LHCN-M2 (cell line): ENCODE measurements at regions not wholly inside any gene's neighbourhood (a gene's known extent, or its start where the extent isn't known, plus 50 kb on each side); places are given as distances from the start of the nearest gene placed in this dataset.
"Not testable (repeated sequence)": the region's sequence is repeated elsewhere in the genome, so short reads cannot be mapped to it uniquely, and the experiment has no call there.

ENCODE experiments used
- DNase-seq: peaks from one replicate; pipeline ENCODE4 v3.0.0-alpha.2; 2012; ENCODE audit warnings: low read depth

GRCh38 chr9:82783045-82783444, 279.9 kb downstream of the RASEF start:
- no peak for DNase-seq

GRCh38 chr9:82784589-82784988, 278.4 kb downstream of the RASEF start:
- DNase-seq, result no peak

- no peak for DNase-seq
Observed at GRCh38 chr9:82789155-82789824, 273.7 kb downstream of the RASEF start.

DNA sequence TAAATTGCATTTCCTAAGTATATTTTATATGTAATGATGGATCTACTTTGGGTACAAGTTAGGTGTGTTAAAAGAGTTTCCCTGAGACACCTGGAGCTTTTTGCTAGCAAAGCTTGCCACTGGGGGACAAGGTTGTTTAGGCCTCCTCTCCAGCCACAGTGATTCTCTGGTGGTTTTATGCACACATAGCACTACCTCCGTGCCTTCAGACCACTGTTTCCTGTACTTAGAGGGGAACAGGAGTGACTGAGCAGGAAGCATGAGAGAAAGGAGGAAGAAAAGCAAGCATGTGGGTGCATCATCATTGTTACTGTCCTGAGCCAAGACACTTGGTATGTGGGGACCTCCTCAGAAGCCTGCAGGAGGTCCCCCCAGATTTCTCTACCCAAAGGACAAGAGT, 272.1 kb downstream of the RASEF start:
- no peak for DNase-seq

DNA sequence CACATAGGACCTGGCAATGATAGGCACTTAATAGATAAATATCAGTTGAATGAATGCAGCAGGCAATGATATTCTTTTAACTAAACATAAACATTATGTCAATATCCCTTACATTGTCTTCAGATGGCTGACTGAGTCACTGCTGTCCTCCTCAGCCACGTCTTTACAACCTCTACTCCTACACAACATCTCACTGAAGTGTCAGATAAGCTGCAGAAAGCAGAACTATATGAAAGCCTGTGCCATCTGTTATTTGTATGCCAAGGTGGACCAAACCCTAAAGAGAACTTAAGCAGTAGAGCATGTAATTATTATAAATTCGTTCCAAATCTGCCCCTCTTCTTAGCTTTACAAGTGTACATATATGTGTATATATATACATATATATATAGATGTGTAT, 271.2 kb downstream of the RASEF start:
- no peak for DNase-seq

- DNase-seq, result no peak
Observed at GRCh38 chr9:82797534-82797933, 265.4 kb downstream of the RASEF start.

GRCh38 chr9:82799286-82799685, 263.7 kb downstream of the RASEF start:
- no peak for DNase-seq

GRCh38 chr9:82805027-82805426, 257.9 kb downstream of the RASEF start:
- DNase-seq, result no peak

DNA sequence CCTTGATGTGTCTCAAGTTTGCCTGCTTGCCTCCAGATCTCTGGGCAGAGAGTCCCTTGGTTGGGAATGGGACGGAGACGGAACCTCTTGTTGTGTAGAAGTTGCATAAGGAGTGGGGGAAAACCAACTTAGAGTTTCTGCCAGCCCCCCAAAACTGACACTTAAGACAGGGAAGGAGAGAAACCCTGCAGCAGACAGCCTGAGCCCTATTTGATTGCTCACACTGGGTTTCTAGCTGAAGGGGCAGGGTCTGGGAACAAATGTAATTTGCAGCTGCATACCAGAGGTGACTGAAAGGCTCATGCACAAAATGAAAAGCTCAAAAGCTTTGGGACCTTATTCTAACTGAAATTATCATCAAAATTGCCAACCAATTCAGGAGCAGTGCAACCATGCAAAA, 254.5 kb downstream of the RASEF start:
- DNase-seq, result no peak

DNA sequence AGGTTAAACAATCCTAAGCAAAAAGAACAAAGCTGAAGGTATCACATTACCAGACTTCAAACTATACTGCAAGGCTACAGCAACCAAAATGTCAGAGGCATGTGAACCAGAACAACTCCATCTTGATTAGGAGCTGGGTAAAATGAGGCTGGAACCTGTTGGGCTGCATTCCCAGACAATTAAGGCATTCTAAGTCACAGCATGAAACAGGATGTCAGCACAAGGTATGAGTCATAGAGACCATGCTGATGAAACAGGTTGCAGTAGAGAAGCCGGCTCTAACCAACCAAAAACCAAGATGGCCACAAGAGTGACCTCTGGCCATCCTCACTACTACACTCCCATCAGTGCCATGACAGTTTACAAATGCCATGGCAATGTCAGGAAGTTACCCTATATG, 252.0 kb downstream of the RASEF start:
- no peak for DNase-seq

DNA sequence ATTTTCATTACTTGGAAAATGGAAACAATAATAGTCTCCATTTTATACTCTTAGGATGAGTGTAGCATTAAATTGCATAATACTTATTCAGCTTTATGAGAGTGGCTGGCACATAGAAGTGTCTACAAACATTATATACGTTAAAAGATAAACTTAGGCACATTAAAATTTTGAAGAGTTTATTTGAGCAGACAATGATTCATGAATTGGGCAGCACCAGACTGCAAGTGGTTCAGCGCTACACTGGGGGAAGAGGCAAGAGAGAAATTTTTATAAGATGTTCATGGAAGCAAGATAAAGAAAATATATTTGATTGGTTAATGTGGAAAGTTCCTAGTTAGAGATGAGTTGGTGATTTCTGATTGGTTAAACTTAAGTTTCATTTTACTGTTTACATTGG, 243.7 kb downstream of the RASEF start:
- DNase-seq, result no peak

GRCh38 chr9:82820186-82820585, 242.8 kb downstream of the RASEF start:
- no peak for DNase-seq

GRCh38 chr9:82829818-82830217, 233.1 kb downstream of the RASEF start:
- DNase-seq, result no peak

DNA sequence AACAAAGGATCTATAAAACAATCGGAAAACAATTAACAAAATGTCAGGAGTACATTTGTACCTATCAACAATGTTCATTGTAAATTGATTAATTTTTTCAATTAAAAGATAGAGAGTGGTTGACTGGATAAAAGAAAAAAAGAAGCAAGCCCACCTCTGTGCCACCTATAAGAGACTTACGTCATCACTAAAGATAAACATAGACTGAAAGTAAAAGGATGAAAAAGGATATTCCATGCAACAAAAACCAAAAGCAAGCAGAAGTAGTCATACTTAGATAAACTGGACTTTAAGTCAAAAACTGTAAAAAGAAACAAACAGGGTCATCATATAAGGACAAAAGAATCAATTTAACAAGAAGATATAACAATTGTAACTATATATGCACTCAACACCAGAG, 197.4 kb downstream of the RASEF start:
- no peak for DNase-seq

DNA sequence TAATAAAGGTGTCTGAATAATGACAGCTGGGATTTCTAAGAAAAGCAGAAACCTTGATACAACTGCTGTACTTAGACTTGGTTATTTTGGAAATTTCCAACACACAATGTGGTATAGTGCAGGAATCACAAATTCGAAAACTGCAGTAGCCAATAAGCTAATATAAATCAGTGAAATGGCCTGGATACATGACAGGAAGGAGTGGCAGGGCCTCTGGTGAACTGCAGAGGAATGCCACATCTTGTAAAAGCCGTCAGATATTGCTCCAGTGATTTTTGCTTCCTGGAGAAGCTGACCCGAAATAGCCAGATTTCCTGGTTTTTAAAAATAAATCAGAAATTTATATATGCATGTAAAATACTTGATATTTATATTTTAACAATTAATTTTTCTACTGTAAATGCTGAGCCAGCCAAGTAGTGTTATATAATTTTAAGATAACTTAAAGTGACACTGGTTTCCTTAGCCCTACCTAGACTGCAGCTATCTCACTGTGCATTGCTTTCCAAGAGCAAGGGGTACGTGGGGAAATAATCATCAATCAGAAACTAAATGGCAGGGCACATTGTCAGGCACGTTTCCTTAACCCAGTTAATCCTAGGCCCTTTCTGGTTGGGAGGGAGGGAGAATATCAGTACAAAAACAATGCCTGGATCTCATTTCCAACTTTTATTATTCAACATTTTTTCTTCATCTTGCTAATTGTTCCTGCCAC, 182.4 kb downstream of the RASEF start:
- no peak for DNase-seq

DNA sequence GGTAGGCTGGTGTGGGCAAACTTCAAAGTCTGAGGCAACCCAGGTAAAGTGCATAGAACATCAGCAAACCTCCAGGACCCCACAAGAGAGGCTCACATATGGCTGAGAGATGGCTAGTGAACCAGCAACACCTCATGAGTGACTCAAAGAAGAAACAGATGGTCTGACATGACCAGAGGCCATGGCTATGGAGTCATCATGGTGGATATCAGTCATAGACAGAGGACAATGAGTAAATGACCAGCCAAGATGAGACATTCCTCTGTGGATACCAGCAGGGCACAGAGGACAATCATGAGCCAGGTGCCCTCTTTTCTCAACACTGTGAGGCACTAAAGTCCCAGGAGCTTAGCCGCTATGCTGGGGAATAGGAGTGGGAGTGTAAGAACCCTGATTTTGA, 180.8 kb downstream of the RASEF start:
- DNase-seq, result no peak

GRCh38 chr9:82882748-82883147, 180.2 kb downstream of the RASEF start:
- no peak for DNase-seq

- DNase-seq, result no peak
Observed at GRCh38 chr9:82883436-82883835, 179.5 kb downstream of the RASEF start.

GRCh38 chr9:82883974-82884373, 179.0 kb downstream of the RASEF start:
- not testable (repeated sequence) for DNase-seq

DNA sequence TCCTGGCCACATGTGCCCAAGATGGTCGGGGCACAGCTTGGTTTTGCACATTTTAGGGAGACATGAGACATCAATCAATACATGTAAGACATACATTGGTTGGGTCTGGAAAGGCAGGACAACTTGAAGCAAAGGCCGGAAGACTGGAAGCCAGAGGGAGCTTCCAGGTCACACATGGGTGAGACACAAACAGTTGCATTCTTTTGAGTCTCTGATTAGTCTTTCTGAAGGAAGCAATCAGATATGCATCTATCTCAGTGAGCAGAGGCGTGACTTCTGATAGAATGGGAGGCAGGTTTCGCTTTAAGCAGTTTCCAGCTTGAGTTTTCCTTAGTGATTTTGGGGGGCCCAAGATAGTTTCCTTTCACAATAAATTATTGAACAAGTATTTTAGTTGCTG, 172.5 kb downstream of the RASEF start:
- no peak for DNase-seq

- DNase-seq, result no peak
Observed at GRCh38 chr9:82890865-82891264, 172.1 kb downstream of the RASEF start.

DNA sequence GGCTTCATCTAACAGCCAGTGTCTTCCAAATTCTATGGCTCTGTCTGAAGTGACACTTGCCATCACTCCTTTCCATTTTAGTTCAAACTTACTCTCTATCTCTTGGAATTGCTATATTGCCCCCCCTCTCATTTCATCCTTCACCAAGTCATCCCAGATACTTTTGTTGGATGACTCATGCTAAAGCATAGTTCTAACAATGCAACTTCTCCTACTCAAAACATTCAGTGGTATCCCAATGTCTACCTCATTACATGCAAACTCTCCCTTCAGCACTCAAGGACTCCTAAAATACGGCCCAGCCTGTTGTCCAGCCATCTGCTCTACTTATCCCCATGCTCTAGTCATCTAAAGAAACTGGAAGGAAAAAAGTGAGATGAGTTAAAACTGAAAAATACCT, 171.6 kb downstream of the RASEF start:
- no peak for DNase-seq

DNA sequence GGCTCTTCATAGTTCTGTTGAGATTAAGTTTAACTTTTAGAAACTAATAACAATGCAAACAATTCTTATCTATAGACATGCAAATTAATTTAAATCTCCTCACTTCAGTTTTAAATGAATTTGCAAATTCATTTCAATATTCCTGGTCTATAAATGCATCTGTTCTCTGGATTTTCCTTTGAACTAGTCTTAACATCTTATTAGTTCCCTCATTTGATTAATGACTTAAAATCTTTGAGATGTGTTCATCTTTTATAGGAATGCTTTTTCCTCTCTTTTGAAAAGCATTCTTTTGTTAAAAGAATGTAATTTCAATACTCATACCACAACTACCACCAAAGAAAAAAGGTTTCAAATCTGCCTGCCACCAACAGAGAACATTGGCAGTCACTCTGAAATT, 169.4 kb downstream of the RASEF start:
- DNase-seq, result no peak

DNA sequence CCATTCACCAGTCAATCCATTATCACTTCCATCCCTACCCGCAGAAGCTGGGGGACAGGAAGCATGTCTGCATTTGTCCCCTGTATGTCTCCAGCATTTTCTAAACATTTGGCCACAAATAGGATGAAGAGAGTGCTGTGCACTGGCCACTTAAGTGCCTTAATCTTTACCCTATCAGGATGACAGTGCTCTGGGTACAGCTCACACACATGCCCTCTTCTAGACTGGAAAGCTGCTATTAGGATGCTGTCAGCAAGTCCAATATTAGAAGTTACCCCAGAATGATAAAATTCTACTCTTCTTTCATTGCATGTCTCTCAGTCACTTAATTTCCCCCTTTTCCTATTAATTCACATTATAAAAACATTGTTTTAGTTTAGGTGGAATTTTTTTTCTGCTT, 168.4 kb downstream of the RASEF start:
- DNase-seq, result no peak
